HG03039 (cell line): ENCODE measurements at regions not wholly inside any gene's neighbourhood (a gene's known extent, or its start where the extent isn't known, plus 50 kb on each side); places are given as distances from the start of the nearest gene placed in this dataset.
"Not testable (repeated sequence)": the region's sequence is repeated elsewhere in the genome, so short reads cannot be mapped to it uniquely, and the experiment has no call there.

Source experiments
- ATAC-seq: cut with Tn5 transposase; IDR thresholded peaks from one replicate; pipeline ENCODE4 v1.9.1; 2021; ENCODE audit warnings: mild to moderate bottlenecking, moderate library complexity; ENCODE audit not compliant: unreplicated experiment

GRCh38 chr12:27133022-27133590 lies 50.7 kb upstream of the C12orf71 start:
- peak; percentile 72 for ATAC-seq

DNA sequence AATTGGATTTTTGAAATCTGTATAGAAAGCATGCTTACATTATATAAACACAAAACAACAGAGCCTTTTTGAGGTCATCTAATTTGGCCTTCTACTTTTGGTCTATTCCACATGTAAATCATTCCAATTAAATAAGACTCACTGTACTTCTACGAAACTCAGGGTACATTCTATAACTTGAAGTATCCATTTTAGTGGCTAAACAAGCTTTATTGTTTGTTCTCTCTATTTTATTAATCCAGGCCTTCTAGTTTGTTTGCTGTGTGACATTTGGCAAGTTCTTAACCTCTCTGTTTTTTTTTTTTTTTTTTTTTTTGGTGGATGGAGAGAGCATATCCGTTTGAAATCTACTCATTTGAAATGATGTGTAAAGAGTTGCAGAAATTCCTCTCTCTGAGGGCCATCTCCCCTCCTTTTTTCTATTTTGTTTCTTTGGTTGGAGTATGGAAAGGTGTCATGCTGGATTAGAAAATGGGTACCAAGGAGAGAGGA lies 58.1 kb upstream of the C12orf71 start:
- ATAC-seq, result no peak

GRCh38 chr12:27142101-27142721 lies 59.8 kb upstream of the C12orf71 start:
- ATAC-seq, result no peak

DNA sequence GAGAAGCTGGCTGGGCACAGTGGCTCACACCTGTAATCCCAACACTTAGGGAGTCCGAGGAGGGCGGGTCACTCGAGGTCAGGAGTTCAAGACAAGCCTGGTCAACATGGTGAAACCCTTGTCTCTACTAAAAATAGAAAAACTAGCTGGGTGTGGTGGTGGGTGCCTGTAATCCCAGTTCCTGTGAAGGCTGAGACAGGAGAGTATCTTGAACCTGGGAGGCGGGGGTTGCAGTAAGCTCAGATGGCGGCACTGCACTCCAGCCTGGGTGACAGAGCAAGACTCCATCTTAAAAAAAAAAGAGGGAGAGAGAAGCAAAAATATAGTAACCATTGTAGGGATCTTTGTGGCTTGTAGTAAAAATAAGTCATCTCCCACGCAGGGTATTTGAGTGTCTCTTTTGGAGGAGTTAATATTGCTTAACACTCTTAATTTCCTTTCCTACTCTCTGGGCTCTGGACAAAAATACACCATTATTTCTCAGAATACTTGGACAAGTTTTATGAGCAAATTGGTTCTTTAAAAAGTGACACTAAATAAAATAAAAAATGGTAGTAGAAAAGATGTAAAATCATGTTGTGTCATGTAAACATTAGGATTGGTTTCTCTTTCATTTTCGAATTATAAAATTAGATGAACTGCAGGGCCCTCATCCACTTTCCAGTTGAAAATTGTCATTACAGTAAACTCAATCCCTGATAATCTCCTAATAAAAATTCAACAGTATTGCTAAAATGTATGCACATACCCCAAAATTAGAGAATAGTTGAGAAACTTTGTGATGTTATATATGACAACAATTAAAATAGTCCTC lies 61.1 kb upstream of the C12orf71 start:
- ATAC-seq, result no peak

DNA sequence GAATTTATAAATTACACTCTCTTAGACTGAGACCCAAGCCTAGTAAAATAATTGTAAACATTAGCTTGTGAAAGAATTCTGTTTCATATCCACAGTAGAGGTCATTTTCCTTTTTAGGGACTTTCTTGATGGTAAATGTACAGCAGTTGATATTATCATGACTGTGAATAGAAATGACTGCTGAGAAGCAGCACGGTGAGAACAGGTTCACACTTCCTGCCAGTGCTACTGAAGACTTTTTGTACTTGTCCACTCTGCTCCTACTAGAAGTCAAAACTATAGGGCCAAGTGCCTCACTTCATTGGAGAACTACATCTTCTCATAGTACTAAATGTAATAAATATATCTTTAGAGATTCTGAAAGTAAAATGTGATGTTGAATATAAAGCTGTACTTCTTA lies 63.3 kb upstream of the C12orf71 start:
- not testable (repeated sequence) for ATAC-seq

GRCh38 chr12:27148373-27148772 lies 66.0 kb upstream of the C12orf71 start:
- no peak for ATAC-seq

DNA sequence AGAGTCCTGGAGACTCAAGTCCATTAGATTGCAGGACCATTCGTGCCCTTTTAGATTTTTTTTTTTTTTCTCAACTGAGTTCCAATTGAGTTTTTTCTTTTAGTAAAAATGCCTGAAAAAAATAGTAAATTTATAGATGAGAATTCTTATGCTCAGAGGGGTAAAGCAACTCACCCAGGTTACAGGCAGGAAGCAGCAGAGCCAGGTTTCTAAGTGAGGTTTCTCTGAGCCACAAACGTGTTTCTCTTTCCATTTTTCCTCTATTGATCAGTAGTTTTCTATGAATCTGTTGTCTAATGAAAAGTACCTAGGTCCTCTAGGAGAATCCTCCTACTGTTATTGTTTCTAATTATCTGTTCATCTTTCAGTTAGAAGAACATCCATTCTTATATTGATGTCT lies 66.4 kb upstream of the C12orf71 start:
- ATAC-seq, result no peak

GRCh38 chr12:27151479-27151878 lies 69.1 kb upstream of the C12orf71 start:
- no peak for ATAC-seq

DNA sequence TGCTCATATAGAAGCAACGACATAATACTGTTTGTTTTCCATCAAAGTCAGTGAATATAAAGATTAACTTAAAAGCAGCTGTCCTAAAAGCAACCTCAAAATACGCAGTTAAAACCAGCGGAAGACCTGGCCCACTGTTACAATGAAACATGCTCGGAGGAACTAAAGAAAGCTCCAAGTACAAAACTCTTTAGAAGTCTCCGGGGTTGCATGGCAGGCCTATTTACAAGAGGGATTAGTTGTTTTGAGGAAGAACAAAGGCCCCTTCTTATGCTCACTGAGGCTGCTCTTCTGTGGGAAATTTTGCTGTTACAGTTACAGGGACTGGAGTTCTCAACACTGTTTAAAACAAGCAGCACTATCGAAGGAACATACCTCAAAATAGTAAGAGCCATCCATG lies 75.9 kb upstream of the C12orf71 start:
- no peak for ATAC-seq

DNA sequence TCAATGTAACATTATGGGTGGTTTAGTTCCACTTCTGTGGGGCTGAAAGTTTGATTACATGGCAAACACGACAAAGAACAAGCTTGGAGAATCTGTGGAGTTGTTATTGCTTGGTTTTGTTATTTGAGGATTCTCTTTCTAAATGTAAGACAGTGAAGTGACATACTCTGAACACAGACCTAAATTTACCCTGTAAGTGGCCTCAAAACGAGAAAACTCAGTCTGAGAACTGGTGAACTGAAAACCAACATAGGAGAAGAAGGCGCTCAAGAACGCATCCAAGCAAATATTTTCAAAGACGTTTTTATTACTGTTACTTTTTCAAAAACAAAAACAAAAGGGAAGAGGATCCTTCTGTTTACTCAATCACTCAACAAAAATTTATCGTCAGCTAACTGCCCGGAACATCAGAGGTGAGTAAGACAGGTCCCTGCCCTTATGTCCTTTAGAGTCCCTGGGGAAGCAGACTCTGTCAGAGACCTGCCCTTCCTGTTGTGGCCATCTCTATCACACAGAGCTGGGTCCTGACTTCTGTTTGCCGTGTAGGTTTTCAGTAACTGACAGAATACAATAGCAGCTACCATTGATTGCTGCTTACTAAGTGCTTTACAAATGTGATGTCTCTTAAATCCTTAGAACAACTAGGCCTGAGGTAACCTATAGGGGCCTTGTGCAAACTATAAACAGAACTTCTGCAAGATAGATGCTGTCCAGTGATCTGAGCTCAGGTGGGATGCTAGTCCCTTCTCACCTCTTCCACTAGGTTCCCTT lies 79.3 kb upstream of the C12orf71 start:
- peak; percentile 61 for ATAC-seq

DNA sequence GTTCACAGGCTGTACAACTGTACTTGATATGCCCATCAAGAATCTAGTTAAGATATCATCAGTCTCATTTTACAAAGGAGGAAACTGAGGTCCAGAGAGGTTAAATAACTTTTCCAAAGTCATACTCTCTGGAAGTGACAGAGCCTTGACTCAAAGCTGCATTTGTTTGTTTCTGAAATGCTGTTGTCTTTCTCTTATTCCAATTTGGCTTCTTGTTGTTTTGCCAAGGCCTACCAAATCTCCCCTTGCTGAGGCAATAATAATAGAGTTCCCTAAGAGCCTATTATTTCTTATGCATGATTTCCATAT lies 79.8 kb upstream of the C12orf71 start:
- ATAC-seq, result no peak

DNA sequence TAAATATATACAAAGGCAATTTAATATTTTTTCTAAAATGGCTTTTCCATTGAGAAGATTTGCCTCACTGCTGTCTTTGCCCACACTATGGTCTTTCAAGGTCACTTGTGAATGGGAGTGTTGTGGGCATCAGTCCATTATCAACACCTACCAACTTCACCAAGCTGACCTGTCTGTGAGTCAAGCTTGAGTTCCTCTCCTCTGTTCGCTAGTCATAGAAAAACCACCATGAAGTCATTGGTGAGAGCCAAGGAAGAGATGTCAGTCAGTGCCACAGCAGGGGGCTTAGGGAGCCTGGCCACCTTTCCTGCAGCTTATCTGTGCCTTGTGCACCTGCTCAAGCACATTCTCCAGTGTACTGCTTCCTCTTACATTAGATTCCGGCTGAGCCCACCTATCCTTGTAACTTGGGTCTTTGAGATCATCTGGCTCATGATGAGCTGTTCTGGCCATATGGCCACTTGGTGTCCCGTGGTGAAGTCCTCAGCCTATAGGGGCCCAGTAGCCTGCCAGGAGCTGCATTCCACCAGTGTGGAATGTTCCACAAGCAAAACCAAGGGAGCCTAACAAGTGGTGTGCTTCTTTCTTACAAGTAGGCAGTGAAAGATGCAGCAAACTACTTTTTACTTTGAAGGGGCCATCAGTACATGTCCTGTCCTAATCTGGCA lies 80.8 kb upstream of the C12orf71 start:
- no peak for ATAC-seq

DNA sequence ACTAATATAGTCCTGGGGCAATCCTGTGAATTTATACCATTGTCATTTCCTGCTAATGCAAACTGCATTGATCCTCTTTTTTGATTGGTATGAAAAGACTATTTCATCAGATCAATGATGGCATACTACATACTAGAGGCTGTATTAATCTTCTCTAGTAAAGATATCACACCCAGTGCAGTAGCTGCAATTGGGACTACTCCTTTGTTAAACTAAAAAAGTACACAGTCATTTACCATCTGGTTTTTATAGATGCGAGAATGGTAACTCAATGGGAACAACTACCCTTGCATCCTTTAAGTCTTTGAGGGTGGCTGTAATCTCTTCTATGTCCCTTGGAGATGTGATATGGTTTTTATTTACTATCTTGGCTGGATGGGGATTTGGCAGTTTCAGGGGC lies 80.2 kb upstream of the STK38L start:
- ATAC-seq, result no peak

DNA sequence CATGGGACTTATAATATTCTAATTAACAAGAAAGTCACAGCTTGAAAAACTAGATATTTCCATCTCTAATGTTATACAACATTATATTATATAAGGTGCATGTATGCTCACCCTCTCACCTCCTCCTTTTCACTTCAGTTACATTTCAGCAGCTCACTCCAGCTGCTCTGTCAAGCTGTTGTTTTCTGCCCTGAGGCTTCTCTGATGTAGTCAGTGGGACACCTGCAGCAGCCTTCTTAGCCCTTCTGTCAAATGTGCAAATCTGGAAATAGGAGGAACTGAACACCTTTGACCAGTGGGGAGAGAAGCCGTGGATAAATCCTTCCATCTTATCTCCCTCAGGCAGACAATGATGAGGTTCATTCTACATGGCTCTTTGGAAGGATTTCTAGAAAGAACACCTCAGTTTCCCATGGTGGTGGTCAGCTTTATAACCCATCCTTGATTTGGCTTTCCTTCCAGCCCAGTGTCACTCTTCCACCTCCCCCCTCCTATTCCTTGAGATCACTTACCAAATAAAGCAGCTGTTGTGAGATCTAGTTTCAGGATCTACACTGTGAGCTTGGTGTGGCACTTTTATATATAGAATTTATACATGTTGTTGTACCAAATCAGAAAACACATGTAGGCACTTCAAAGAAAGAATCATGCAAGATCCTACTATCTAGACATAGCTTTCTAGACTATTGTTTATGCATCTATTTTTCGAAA lies 79.6 kb upstream of the STK38L start:
- no peak for ATAC-seq

DNA sequence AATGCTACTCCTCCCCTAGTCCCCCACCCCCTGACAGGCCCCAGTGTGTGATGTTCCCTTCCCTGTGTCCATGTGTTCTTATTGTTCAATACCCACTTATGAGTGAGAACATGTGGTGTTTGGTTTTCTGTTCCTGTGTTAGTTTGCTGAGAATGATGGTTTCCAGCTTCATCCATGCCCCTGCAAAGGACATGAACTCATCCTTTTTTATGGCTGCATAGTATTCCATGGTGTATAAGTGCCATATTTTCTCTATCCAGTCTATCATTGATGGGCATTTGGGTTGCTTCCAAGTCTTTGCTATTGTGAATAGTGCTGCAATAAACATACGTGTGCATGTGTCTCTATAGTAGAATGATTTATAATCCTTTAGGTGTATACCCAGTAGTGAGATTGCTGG lies 78.1 kb upstream of the STK38L start:
- not testable (repeated sequence) for ATAC-seq

- ATAC-seq, result not testable (repeated sequence)
These were observed 72.6 kb upstream of the STK38L start for GRCh38 chr12:27171494-27171893.

DNA sequence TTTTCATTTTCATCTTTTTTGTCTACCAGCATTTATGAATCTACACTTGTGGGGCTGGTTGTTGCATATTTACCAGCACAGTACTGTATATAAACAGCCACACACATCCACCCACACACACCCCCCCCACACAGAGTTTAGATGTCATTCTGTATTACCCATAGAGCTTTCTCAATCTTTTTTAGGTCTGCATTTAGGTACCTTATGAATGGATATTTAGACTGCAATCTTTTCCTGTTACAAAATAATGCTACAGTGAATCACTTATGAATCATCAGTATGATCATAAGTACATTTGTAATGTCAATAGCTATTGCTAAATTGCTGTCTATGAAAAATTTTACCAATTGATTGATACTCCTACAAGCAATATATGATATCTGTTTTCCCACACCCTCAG lies 67.3 kb upstream of the STK38L start:
- ATAC-seq, result no peak

DNA sequence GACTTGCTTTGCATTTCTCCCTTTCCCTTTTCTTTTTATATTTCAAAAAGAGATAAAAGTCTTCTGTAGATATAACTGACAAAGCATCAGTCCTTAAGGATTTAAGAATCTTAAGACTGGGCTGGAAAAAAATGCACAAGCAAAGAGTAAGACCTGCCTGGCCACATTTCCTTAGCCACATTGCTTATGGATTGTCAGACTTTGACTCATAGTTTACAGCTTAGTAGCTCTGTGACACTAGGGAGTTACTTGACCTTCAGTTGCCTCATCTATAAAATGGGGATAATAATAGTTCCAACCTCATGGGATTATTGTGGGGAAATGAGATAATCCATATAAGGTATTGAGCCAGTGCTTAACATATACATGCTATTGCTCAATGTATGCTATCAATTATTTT lies 66.4 kb upstream of the STK38L start:
- ATAC-seq, result no peak

GRCh38 chr12:27178255-27178654 lies 65.8 kb upstream of the STK38L start:
- ATAC-seq, result no peak

GRCh38 chr12:27178723-27179399 lies 65.2 kb upstream of the STK38L start:
- ATAC-seq, result no peak
